ENCODE measurements at regions not wholly inside any gene's neighbourhood (a gene's known extent, or its start where the extent isn't known, plus 50 kb on each side); places are given as distances from the start of the nearest gene placed in this dataset.
"Not testable (repeated sequence)": the region's sequence is repeated elsewhere in the genome, so short reads cannot be mapped to it uniquely, and the experiment has no call there.

GRCh38 chr17:47066841-47067682, 88.0 kb upstream of the RPRML start:
- peak; percentile 83 for DNase-seq

GRCh38 chr17:47066095-47066494, 87.0 kb upstream of the RPRML start:
- DNase-seq: no peak

DNA sequence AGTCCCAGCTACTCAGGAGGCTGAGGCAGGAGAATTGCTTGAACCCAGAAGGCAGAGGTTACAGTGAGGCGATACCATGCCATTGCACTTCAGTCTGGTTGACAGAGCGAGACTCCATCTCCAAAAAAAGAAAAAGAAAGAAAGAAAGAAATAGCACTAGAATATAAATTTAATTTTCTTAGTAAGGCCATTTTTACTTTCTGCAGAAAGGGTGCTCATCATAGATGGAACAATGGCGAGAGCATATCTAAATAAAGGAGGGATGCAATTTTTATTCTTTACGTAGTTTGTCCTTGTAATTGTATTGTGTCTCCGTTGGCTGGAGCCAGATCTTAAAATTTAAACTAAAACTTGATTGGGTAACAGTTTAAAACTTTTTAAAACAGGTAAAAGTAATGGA, 85.6 kb upstream of the RPRML start:
- DNase-seq: no peak

GRCh38 chr17:47063475-47063874, 84.4 kb upstream of the RPRML start:
- DNase-seq: no peak

DNA sequence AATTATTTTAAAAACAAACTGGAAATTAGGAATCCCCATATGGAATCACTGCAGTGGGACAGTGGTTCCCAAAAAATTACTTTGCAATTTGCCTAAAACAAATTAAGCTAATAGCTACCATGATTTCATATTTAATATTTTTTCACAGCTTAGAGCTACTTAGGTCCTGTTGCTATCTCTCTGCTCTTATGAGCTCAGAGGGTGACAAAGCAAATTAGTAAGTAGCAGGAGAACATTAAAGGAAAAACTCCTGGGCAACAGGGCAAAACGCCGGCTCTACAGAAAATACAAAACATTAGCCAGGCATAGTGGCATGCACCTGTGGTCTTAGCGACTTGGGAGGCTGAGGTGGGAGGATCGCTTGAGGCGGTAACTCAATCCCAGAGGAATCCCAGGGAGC, 83.8 kb upstream of the RPRML start:
- DNase-seq: not testable (repeated sequence)

GRCh38 chr17:47060005-47060404, 81.0 kb upstream of the RPRML start:
- DNase-seq: not testable (repeated sequence)

DNA sequence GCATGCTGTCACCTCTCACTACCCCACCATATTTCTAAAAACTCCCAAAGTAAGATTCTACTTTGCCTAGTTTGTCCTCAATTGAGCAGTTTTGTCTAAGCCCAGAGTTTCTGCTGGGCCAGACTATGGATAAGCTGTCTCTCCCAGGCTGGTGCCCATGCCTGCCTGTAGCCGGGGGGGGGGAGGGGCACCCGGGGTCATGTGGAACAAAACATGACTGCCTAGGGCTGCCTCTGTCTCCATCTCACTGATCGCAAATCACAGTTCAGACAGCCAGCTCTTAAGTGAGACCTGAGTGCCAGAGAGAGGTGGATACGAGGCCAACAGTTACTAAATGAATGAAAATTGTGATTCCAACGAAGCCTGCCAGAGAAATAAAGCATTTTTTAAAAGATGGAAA, 78.8 kb upstream of the RPRML start:
- no peak for DNase-seq

- DNase-seq: not testable (repeated sequence)
These were observed 78.2 kb upstream of the RPRML start for GRCh38 chr17:47057279-47057678.

GRCh38 chr17:47056687-47057086, 77.6 kb upstream of the RPRML start:
- DNase-seq: not testable (repeated sequence)
